ENCODE measurements at regions not wholly inside any gene's neighbourhood (a gene's known extent, or its start where the extent isn't known, plus 50 kb on each side); places are given as distances from the start of the nearest gene placed in this dataset.

DNA sequence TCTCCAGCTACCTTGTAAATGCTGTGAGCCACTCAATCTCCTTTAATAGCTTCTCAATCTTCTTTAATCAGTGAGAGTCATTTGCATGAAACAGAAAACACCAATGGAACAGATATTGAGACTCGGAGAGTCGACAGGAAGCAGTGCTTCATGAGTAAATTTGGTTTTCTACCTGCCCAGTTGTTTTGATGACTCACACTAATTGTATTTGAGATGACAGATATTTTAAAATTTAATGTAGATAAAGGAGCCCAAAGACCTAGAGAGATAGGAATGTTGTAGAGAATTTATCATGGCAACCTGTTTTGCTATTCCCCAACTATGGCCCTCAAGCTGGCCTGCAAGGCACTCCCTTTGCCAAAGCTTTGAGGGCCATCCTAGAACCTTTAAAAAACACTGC is 119.1 kb downstream of the CDC42EP3 start:
- H3K4me2 ChIP-seq (ENCODE audit: low read length), result peak overlapping the region; percentile 61
- CTCF ChIA-PET, result no interaction called here

GRCh38 chr2:37553411-37554154 is 117.9 kb downstream of the CDC42EP3 start:
- Histone ChIP-seq H3K36me3 (ENCODE audit: low read depth, low read length) (no peaks in the 10 kb centered on the region), H4K20me1 (ENCODE audit: low read length) (no peaks in the 10 kb centered on the region), H3K4me2 (ENCODE audit: low read length) (no peak overlapping the region), H3F3A (ENCODE audit: low read length, unreplicated experiment) (no peaks in the 10 kb centered on the region), H3K9me3 (ENCODE audit: low read length) (no peaks in the 10 kb centered on the region), H3K79me2 (ENCODE audit: low read length) (no peaks in the 10 kb centered on the region), H3K9ac (ENCODE audit: low read length) (no peak overlapping the region), H3K27ac (ENCODE audit: low read length) (no peak overlapping the region), H2AFZ (ENCODE audit: low read length) (no peak overlapping the region), H3K4me1 (ENCODE audit: insufficient read depth, low read length) (peaks cover 17% of the 10 kb centered on the region), H3K27me3 (ENCODE audit: low read length) (no peaks in the 10 kb centered on the region), H3K4me3 (ENCODE audit: low read length) (no peak overlapping the region), H3K9me2 (replicated peaks; ENCODE audit: low read length) (no peaks in the 10 kb centered on the region)
- POLR2A ChIA-PET (ENCODE audit: unreplicated experiment), result no interaction called here
- CTCF ChIA-PET, result interaction anchor here (0.7 kb wide), 1 partner anchor 279 kb away, joined by 3 read pairs; no protein-coding TSS in a partner anchor
- DNase-seq, result no peak
- no peak for ATAC-seq
- TF ChIP-seq EZH2phosphoT487 (IDR thresholded peaks at IDR 0.05; ENCODE audit: borderline replicate concordance, low read length) (no peak), EZH2 (IDR thresholded peaks at IDR 0.05; ENCODE audit: low read length, unreplicated experiment) (no peak), CTCF (conservative IDR thresholded peaks at IDR 0.05; ENCODE audit: low read depth, low read length) (no peak)
- no TSS peak for BruUV-seq (replicated peaks)
- intact Hi-C loops (cut with micrococcal nuclease), result no loop called here

More for the DNA sequence above, 119.1 kb downstream of the CDC42EP3 start:
- Histone ChIP-seq H3K27me3 (ENCODE audit: low read length) (no peaks in the 10 kb centered on the region), H3K9me2 (replicated peaks; ENCODE audit: low read length) (no peaks in the 10 kb centered on the region), H3K27ac (ENCODE audit: low read length) (no peak overlapping the region), H4K20me1 (ENCODE audit: low read length) (no peaks in the 10 kb centered on the region), H2AFZ (ENCODE audit: low read length) (0 out of 2 replicates have a peak overlapping the region, but pooled peaks have one; percentile 11), H3K79me2 (ENCODE audit: low read length) (no peaks in the 10 kb centered on the region), H3K36me3 (ENCODE audit: low read depth, low read length) (no peaks in the 10 kb centered on the region), H3K9me3 (ENCODE audit: low read length) (no peaks in the 10 kb centered on the region), H3K9ac (ENCODE audit: low read length) (no peak overlapping the region), H3K4me1 (ENCODE audit: insufficient read depth, low read length) (peaks cover 17% of the 10 kb centered on the region), H3F3A (ENCODE audit: low read length, unreplicated experiment) (no peaks in the 10 kb centered on the region), H3K4me3 (ENCODE audit: low read length) (0 out of 2 replicates have a peak overlapping the region, but pooled peaks have one; percentile 12)
- POLR2A ChIA-PET (ENCODE audit: unreplicated experiment), result no interaction called here
- TF ChIP-seq EZH2phosphoT487 (IDR thresholded peaks at IDR 0.05; ENCODE audit: borderline replicate concordance, low read length), result no peak
- no peak for TF ChIP-seq CTCF (conservative IDR thresholded peaks at IDR 0.05; ENCODE audit: low read depth, low read length)
- peak; percentile 89 for ATAC-seq
- intact Hi-C loops (cut with micrococcal nuclease), result no loop called here
- BruUV-seq (replicated peaks), result no TSS peak
- DNase-seq, result peak; percentile 79

- POLR2A ChIA-PET (ENCODE audit: unreplicated experiment), result no interaction called here
- no TSS peak for BruUV-seq (replicated peaks)
Measured at GRCh38 chr2:37554155-37554510, 117.3 kb downstream of the CDC42EP3 start.

More at GRCh38 chr2:37554155-37554510, 117.3 kb downstream of the CDC42EP3 start:
- no peaks in the 10 kb centered on the region for H3K9me3 ChIP-seq (ENCODE audit: low read length)
- H2AFZ ChIP-seq (ENCODE audit: low read length), result no peak overlapping the region
- peaks cover 17% of the 10 kb centered on the region for H3K4me1 ChIP-seq (ENCODE audit: insufficient read depth, low read length)
- ATAC-seq (no peak), DNase-seq (no peak)
- H3K4me2 ChIP-seq (ENCODE audit: low read length), result no peak overlapping the region
- H3K9me2 ChIP-seq (replicated peaks; ENCODE audit: low read length), result no peaks in the 10 kb centered on the region
- H3K4me3 ChIP-seq (ENCODE audit: low read length), result no peak overlapping the region
- H3K27ac ChIP-seq (ENCODE audit: low read length), result no peak overlapping the region
- CTCF ChIA-PET, result no interaction called here
- TF ChIP-seq EZH2phosphoT487 (IDR thresholded peaks at IDR 0.05; ENCODE audit: borderline replicate concordance, low read length) (no peak), CTCF (conservative IDR thresholded peaks at IDR 0.05; ENCODE audit: low read depth, low read length) (no peak), EZH2 (IDR thresholded peaks at IDR 0.05; ENCODE audit: low read length, unreplicated experiment) (no peak)
- no peaks in the 10 kb centered on the region for H3F3A ChIP-seq (ENCODE audit: low read length, unreplicated experiment)
- H3K36me3 ChIP-seq (ENCODE audit: low read depth, low read length), result no peaks in the 10 kb centered on the region
- intact Hi-C loops (cut with micrococcal nuclease), result no loop called here
- no peaks in the 10 kb centered on the region for H3K27me3 ChIP-seq (ENCODE audit: low read length)
- no peaks in the 10 kb centered on the region for H3K79me2 ChIP-seq (ENCODE audit: low read length)
- H3K9ac ChIP-seq (ENCODE audit: low read length), result no peak overlapping the region
- no peaks in the 10 kb centered on the region for H4K20me1 ChIP-seq (ENCODE audit: low read length)
